Jurkat, Clone E6-1 (cell line): ENCODE measurements at regions not wholly inside any gene's neighbourhood (a gene's known extent, or its start where the extent isn't known, plus 50 kb on each side); places are given as distances from the start of the nearest gene placed in this dataset.

Experiments
- DNase-seq: peaks from one replicate; pipeline ENCODE4 v3.0.0-alpha.2; 2011; ENCODE audit warnings: low read depth, low spot score
- H3K4me3 ChIP-seq: 2 replicates; pipeline ENCODE4 v1.5.1; 2011; ENCODE audit warnings: mild to moderate bottlenecking, low read length, control low read depth, moderate library complexity

DNA sequence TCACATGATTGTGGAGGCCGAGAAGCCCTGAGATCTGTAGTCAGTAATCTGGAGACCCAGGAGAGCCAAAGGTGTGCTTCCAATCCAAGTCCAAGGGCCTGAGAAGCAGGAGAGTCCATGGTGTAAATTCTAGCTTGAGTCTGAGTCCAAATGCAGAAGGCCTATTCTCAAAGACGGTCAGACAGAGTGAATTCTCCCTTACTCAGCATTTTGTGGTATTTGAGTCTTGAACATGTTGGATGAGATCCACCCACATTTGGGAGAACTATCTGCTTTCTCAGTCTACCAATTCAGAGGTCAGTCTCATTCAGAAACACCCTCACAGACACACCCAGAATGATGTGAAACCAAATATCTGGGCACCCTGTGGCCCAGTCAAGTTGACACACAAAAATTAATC lies 128.8 kb upstream of the PTCH1 start:
- DNase-seq, result no peak
- no peak overlapping the region for H3K4me3 ChIP-seq

DNA sequence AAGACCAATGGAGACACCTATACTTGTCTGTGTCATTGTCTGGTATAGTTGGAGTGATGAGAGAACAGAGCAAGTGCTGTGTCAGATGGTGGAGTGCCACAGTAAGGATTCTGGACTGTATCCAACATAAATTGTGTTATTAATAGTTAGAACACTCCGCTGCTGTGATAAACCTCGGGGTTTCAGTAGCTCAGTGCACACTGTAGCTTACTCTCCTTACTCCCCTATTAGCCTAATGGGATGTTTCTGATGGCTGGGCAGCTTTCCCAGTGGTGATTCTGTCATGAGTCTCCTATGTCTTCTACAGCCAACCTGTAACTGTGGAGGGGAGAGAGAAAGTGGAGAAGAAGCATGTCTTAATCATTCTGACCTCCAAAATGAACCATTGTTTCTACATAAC lies 127.6 kb upstream of the PTCH1 start:
- no peak overlapping the region for H3K4me3 ChIP-seq
- no peak for DNase-seq

DNA sequence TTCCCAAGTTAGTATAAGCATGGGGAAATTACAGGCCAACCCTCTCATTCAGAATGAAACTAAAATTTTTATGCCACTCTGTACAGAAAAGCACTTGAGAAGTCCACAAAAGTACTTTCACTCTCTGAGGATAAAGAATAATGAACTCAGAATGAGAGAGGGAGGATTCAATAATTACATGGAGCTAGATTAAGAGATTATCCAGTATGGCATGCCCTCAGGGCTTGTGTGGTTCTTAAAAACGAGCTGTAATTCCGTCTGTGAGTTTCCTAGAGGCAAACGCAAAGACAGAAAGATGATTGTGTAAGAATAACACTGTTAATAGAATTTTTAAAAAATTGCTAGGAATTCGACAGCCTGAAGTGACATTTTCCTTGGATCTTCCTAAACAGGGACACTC lies 126.8 kb upstream of the PTCH1 start:
- no peak overlapping the region for H3K4me3 ChIP-seq
- no peak for DNase-seq

DNA sequence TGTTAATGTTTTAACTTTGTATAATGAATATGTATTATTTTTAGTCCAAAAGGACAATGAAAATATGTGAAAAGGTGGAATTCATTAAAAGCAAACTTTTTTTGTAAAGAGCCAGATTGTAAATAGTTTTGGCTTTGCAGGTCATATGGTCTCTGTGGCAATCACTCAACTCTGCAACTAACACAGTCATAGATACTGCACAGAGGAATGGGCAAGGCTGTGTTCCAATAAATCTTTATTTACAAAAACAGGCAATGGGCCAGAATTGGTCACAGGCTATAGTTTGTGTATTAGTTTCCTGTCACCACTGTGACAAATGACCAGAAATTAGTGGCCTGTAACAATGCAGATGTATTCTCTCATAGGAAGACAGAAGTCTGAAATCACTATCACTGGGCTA lies 125.4 kb upstream of the PTCH1 start:
- DNase-seq, result no peak
- no peak overlapping the region for H3K4me3 ChIP-seq

DNA sequence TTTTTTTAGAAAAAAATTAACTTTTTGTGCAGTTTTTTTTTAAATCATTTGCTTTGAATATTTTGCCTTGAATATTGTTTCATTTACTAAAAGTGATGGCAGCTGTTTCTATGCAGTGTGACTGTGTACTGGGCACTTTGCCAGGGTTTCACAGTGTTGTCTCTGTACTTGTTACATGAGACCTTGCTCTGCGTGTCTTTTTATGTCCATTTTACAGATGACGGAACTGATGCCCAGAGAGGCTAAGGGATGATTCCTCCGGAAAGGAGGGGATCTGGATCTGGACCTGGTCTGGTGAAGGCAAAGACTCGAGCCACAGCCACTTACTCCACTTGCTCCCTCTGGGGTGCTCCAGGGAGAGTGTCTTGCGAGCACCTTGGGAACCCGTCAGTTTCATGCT lies 124.8 kb upstream of the PTCH1 start:
- DNase-seq, result no peak

DNA sequence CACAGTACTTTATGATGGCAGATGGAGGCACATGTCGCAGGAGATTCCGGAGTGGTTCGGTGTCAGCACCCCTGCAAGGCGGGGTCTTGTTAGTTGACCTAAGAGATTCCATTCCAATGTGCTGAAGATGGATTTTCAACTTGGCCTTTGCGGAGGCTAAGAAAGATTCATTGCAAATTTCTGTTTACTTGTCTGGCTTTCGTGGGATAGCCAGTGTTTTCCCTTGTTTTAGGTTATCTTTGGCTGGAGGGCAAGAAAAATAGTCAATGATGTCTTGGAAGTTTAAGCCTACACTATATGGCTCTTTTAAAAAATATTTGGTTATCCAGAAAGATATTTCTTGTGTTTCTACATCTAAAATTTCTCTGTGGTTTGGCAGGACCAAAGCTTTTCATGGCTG lies 123.6 kb upstream of the PTCH1 start:
- no peak for DNase-seq

More for the DNA sequence above, 124.8 kb upstream of the PTCH1 start:
- no peak overlapping the region for H3K4me3 ChIP-seq

DNA sequence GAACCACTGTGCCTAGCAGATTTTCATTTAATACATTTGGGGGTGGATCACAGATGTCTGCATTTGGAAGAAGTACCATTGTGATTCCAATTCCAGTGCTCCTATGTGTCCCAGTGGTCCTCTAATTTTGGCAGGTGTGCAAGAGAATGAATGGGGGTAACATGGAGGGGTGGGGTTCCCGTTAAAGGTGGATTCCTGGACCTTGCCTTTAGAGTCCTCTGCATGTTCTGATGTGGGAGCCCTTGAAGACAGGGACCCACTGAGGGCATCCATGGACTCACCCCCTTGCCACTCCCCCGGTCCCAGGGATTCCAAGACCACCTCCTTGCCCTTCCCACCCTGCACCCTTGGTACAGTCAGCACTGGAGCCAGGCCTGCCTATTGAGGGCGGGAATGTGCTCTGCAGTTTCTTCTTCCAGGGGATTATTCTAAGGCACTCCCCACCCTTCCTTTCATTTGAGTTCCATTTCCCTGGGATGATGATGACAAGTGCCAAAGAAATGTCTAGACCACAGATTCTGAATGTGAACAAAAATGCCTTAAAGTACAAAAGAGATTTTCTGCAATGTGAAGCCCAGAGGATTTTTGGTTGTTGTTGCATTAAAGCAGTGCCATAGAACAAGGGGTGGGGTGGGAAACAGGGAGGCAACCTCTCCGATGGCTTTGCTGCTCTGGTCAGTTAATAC lies 119.4 kb upstream of the PTCH1 start:
- no peak for DNase-seq
- H3K4me3 ChIP-seq, result no peak overlapping the region

More for the DNA sequence above, 123.6 kb upstream of the PTCH1 start:
- no peak overlapping the region for H3K4me3 ChIP-seq

DNA sequence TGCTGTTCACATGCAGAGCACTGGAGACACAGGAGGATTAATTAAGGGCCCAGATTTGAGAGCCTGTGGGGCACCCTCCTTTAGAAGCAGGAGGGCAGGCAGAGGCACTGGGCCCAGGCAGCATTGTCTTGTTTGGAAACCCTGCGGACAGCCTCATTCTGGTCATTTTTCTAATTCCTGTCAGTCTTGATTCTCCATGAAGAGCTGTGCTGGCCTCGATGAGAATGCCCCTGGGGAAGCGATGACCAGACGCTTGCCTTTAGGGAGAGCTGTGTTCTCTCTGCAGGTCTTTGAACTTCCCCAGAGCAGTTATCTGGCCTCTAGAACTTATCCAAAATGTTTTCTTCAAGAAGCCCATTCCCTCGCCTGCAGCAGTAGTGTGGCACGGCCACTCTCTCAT lies 117.8 kb upstream of the PTCH1 start:
- no peak for DNase-seq
- H3K4me3 ChIP-seq, result no peak overlapping the region

DNA sequence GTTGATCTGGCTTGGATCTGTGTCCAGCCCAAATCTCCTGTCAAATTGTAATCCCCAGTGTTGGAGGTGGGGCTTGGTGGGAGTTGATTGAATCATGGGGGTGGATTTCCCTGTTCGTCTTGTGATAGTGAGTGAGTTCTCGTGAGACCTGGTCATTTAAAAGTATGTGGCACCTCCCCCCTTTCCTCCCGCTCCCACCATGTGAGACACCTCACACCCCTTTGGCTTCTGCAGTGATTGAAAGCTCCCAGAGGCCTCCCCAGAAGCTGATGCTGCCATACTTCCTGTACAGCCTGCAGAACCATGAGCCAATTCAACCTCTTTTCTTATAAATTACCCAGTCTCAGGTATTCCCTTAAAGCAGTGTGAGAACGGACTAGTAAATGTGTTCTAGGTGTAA lies 117.3 kb upstream of the PTCH1 start:
- no peak for DNase-seq
- H3K4me3 ChIP-seq, result no peak overlapping the region

DNA sequence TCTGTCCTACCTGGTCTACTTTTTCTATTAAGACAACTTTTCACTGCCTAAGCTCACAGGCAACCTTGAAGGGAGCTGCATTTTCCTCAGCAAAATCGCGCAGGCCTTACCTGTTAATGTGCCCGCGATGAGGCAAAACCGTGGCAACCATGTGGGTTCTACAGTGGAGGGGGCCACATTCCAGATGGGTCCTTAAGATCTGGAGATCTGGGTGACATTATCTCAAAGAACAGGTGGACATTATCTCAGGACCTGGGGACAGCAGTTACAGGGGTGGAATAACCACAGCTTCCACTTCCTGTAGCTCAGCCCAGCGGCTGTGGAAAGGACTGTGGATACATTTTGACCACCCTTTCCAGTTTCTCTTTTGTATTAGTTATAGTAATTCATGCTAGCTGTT lies 112.8 kb upstream of the PTCH1 start:
- DNase-seq, result peak; percentile 10
- no peak overlapping the region for H3K4me3 ChIP-seq

DNA sequence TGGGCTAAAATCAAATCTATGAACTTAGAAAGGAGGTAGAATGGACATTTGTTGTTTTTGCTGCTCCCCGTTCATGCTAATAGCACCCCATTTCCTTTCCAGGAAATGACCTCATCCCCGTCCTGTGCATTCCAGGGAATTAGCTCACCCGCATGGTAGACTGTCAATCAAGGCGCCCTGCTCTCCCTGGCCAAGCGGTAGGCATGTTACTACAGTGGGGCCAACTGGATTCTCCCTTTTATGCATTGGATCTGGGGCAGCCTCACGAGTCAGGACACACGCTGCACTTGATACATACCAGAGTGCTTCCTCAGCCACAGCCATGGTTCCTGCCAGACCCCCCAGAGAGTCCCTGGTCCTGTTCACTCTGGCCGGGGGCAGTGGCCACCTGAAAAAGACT lies 111.0 kb upstream of the PTCH1 start:
- H3K4me3 ChIP-seq, result no peak overlapping the region

DNA sequence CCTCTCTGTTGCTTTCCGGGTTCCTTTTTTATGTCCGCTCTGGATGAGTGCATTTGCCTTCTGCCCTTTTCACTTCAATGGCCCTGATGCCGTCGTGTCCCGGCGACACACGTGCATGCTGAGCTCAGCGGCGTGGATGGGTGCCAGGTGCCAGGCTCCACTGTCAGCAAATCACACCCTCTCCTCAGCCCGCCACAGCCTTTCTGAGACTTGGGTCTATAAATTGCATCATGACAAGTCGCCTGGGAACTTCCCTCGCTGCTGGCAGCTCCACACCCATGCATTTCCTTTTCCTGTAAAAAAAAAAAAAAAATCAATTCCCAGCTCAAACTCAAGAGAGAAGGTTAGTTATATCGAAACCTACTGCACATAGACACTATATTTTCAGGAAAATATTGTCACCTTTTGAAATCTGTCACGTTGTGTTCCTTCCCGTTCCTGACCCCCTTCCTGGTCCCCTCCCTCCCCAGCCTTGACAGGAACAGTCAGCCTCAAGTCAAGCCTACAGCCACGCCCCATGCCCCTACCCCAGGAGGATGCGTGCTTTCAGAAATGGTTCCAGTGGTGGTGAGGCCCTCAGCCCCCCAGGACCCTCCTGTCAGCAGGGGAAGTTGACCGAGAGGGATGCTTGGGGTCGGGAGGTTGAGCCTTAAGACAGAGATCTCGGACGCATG lies 110.3 kb upstream of the PTCH1 start:
- DNase-seq, result no peak

More for the DNA sequence above, 111.0 kb upstream of the PTCH1 start:
- DNase-seq, result no peak

DNA sequence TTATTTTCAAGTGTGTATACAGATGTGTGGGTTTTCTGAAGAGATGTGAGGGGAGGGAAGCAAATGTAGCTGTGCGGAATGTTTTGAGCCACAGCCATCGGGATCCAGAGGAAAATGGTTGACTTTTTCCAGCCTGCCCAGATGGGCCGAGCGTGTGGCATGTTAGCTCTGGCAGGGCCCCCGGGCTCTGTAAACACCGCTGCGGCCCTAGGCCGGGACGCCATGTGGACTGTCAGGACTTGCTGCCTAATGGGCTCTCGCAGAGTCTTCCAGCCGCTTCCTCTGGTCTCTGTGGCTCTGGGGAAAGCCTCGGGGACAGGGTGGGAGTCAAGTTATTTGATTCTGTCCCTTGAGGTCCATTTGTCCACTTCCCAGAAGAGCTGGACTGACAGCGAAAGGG lies 109.6 kb upstream of the PTCH1 start:
- no peak overlapping the region for H3K4me3 ChIP-seq
- DNase-seq, result no peak

More for the DNA sequence above, 110.3 kb upstream of the PTCH1 start:
- H3K4me3 ChIP-seq, result no peak overlapping the region

DNA sequence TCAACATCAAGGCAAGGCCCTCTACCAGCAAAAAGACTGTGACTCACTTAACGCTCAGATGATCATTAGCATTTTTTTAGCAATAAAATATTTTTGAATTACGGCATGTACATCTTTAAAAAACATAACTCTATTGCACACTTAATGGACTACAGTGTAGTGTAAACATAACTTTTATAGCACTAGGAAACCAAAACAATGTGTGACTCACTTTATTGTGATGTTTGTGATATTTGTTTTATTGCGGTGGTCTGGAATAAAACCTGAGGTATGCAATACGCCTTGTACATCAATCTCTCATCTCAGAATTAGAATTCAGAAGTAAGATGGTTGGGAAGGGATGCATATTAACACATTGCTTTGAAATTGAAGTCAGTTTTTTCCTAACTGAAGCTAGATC lies 106.9 kb upstream of the PTCH1 start:
- H3K4me3 ChIP-seq, result no peak overlapping the region
- DNase-seq, result no peak

DNA sequence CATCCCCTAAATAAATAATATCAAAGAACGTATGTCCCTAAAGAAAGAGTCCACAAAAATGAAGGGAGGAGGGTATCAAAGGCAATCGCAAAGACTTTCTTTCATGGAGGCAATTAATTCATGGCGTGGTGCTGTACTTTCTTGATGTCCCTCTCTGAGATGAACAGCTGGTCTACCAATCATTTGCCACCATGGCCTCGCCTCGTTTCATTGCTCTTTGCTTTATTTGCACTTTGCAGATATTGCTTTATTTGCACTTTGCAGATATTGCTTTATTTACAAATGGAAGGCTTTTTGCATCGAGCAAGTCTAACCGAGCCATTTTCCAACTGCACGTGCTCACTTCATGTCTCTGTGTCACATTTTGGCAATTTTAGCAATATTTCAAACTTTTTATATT lies 104.0 kb upstream of the PTCH1 start:
- no peak overlapping the region for H3K4me3 ChIP-seq
- no peak for DNase-seq

DNA sequence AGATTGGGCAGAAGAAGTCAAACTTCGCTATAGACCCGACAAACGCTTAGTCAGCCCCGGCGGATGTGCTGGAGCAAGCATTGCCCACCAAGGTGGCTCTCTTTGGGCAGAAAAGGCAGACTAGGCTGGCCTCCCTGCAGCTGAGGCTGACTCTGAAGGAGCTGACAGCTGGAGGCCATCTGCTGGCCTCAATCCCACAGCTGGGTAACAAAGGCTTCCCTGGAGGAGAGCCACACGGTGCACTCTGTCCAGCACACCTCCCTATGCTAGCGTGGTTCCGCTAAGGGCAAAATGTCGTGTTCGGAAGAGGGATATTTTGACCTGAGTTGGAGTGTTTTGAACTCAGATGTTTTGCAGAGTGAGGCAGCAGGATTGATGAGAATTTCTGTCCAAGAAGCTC lies 103.5 kb upstream of the PTCH1 start:
- no peak overlapping the region for H3K4me3 ChIP-seq
- DNase-seq, result no peak

DNA sequence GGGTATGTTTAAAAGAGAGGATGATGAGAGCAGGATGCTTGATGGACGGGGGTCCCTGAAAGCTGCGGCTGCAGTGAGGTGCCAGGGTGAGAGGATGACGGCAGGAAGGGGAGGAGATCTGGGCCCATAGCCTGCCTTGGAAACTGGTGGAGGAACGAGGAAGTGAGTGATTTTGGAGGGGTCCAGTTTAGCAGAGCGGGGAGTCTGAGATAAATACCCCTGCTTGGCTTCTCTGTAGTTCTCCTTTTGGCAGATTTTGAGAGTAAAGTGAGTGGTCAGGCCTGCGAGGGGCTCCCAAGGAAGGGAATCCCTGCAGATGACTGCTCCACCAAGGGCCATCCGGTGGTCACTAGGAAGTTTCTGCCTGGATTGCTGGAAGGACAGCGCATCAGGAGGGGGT lies 98.5 kb upstream of the PTCH1 start:
- DNase-seq, result no peak
- H3K4me3 ChIP-seq, result no peak overlapping the region

DNA sequence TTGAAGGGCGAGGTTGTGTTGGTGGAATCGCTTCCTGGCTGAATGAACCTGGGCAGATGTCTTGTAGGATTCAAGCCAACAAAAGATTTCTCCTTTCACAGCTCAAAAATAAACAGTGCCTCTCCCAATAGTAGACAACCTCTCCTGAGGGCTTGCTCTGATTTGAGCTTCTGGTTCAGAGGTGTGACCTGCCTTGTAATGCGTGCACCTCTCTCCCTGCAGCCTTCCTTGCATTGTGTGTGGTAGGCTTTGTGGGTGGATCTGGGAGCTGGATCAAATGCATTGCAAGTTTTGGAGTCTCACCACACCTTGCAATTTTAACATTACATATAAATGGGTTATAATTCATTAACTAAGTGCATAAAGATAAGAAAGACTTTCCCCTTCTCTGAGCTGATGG lies 96.9 kb upstream of the PTCH1 start:
- H3K4me3 ChIP-seq, result no peak overlapping the region
- DNase-seq, result no peak

DNA sequence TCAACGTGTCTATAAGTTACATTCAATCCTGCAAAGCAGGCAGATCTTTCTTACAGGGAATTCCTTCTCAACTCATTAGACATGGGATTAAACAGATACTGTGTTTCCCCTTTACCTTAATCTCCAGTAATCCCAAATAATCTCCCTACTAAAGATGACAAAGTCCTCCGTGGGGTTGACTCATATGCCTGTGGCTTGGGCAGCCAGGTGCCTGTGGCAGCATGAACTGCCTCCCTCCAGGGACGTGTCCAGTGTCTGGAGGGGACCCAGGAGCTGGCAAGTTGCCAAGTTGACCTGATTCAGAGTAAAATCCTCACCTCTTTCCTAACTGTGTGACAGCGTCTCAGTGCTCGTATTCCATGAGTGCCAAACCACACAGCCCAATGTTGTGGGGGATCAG lies 94.6 kb upstream of the PTCH1 start:
- no peak overlapping the region for H3K4me3 ChIP-seq
- no peak for DNase-seq

DNA sequence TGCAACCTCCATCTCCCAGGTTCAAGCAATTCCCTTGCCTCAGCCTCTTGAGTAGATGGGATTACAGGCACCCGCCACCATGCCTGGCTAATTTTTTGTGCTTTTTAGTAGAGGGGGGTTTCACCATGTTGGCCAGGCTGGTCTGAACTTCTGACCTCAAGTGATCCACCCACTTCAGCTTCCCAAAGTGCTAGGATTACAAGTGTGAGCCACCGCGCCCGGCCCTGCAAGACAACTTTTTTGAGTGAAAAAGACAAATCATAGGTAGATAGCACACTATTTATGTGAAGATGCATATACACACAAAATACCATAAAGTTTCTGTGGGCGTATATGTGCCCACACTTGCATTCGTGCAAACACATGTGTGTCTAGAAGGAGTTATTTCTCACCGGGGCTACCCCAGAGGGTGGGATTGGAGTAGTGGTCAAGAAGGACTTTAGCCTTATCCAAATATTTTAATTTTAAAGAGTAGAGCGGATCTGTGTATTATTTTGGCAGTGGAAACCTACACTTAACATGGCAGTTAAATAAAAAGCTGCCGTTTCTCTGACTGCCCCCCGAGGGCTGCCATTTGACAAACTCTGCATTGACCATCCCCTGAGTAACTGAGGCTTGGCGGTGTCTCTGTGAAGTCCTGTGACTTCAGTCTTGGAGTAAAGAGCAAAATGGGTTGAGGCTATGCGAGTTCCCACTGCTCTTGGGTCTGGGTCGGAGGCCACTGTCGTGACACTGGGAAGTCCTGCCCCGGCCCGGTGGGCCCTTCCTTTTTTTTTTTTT lies 93.4 kb upstream of the PTCH1 start:
- DNase-seq, result no peak
- H3K4me3 ChIP-seq, result no peak overlapping the region
